K562 (cell line): ENCODE measurements at regions not wholly inside any gene's neighbourhood (a gene's known extent, or its start where the extent isn't known, plus 50 kb on each side); places are given as distances from the start of the nearest gene placed in this dataset.
A peak's percentile ranks its signal among the peaks of the same experiment; 100 is the strongest.

Experiments used
- CREB3L1 ChIP-seq: fragments of 450-650 bp; IDR thresholded peaks from 2 replicates; pipeline ENCODE4 v1.6.1; 2014; ENCODE audit warnings: low read depth, mild to moderate bottlenecking, moderate library complexity, borderline replicate concordance
- EGR1 ChIP-seq: fragments of 450-650 bp; conservative IDR thresholded peaks from 2 replicates; pipeline ENCODE4 v1.6.1; 2017; ENCODE audit warnings: mild to moderate bottlenecking
- ELK3 ChIP-seq: fragments of 450-650 bp; formaldehyde crosslinking; IDR thresholded peaks from 2 replicates; pipeline ENCODE4 v1.4.0; 2020; ENCODE audit warnings: mild to moderate bottlenecking
- HMGN3 ChIP-seq: IDR thresholded peaks from 2 replicates; pipeline ENCODE4 v1.6.1; 2011; ENCODE audit warnings: borderline replicate concordance, low read depth, mild to moderate bottlenecking, mixed read lengths, low read length; ENCODE audit not compliant: insufficient read length; ENCODE audit errors: extremely low read depth
- MTA1 ChIP-seq: fragments of 450-650 bp; IDR thresholded peaks from 2 replicates; pipeline ENCODE4 v1.6.1; 2017; ENCODE audit warnings: borderline replicate concordance
- RREB1 ChIP-seq: fragments of 250-450 bp; sonication (Bioruptor Pico); IDR thresholded peaks from 2 replicates; pipeline ENCODE4 v1.4.0; 2020
- SAFB ChIP-seq: fragments of 200-400 bp; formaldehyde crosslinking; IDR thresholded peaks from 2 replicates; pipeline ENCODE4 v1.6.1; 2017; ENCODE audit warnings: low read depth, low read length, borderline replicate concordance
- SREBF2 ChIP-seq: sonication (generic); formaldehyde crosslinking; IDR thresholded peaks from 2 replicates; pipeline ENCODE4 v1.4.0; 2020; ENCODE audit warnings: mild to moderate bottlenecking, missing genetic modification reagents
- ZNF445 ChIP-seq: fragments of 250-450 bp; sonication (Bioruptor Pico); IDR thresholded peaks from 2 replicates; pipeline ENCODE4 v1.4.0; 2020; ENCODE audit warnings: low read depth, mild to moderate bottlenecking, moderate library complexity
- ZNF778 ChIP-seq: fragments of 450-650 bp; formaldehyde crosslinking; IDR thresholded peaks from 2 replicates; pipeline ENCODE4 v1.4.0; 2020; ENCODE audit warnings: mild to moderate bottlenecking, moderate library complexity

GRCh38 chr11:69377029-69377952 lies 83.3 kb downstream of the MYEOV start (continued):
- TF ChIP-seq SREBF2 (CRISPR knock-in tag) (no peak), ELK3 (CRISPR knock-in tag) (no peak), ZNF778 (CRISPR knock-in tag) (no peak), RREB1 (CRISPR knock-in tag) (no peak), ZNF445 (CRISPR knock-in tag) (no peak), SAFB (peak; percentile 87), CREB3L1 (no peak), MTA1 (no peak), HMGN3 (peak; percentile 31), EGR1 (peak; percentile 72)
